H1 (cell line): ENCODE measurements at regions not wholly inside any gene's neighbourhood (a gene's known extent, or its start where the extent isn't known, plus 50 kb on each side); places are given as distances from the start of the nearest gene placed in this dataset.

Source experiments
- ASH2L ChIP-seq: fragments of 200-600, 300-600 bp; sonication (generic); IDR thresholded peaks from one replicate; pipeline ENCODE4 v1.7.1; 2017; ENCODE audit warnings: low read length
- SIX5 ChIP-seq: IDR thresholded peaks from 2 replicates; pipeline ENCODE4 v1.6.1; 2011; ENCODE audit warnings: mild to moderate bottlenecking, low read depth, low read length
- TF ChIP-seq, protein P1 (sequence below): fragments of 300-600 bp; sonication (generic); IDR thresholded peaks from 2 replicates; pipeline ENCODE4 v1.7.1; 2012; ENCODE audit warnings: low read length, moderate library complexity, mild to moderate bottlenecking, inconsistent platforms; ENCODE audit not compliant: insufficient replicate concordance
- TF ChIP-seq, protein P2 (sequence below): IDR thresholded peaks from 2 replicates; pipeline ENCODE4 v1.6.1; 2012; ENCODE audit warnings: inconsistent platforms

DNA sequence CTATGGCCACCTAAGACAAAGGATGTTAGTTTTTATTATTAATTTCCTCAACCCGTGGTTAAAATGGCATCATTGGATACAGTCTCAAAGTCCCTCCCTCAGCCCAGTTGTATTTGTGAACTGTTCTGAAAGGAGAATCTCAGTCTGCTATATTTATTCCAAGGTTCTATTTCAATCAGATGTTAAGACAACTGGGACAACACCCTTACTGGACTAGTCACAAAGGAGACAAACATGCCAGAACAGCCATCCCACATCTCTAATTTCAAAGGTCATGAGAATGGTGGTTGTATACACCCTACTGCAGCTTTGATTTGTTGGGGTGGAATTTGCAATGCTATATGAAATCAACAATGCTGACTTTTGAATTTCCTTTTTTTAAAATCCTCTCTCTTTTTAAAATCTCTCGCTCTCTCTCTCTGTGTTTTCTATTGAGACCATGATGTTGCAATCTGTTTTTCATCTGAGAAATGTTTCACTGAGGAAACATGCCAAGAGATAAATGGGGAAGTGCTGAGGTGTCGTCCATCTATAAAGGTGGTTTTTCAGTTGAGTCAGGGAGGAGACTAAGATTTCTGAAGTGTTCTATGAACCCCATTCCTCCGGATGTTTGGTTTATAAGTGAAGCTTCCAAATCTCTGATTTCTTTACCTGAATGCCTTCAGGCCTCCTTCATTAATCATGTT lies 201.5 kb upstream of the GATB start (continued):
- TF ChIP-seq, protein P1, sequence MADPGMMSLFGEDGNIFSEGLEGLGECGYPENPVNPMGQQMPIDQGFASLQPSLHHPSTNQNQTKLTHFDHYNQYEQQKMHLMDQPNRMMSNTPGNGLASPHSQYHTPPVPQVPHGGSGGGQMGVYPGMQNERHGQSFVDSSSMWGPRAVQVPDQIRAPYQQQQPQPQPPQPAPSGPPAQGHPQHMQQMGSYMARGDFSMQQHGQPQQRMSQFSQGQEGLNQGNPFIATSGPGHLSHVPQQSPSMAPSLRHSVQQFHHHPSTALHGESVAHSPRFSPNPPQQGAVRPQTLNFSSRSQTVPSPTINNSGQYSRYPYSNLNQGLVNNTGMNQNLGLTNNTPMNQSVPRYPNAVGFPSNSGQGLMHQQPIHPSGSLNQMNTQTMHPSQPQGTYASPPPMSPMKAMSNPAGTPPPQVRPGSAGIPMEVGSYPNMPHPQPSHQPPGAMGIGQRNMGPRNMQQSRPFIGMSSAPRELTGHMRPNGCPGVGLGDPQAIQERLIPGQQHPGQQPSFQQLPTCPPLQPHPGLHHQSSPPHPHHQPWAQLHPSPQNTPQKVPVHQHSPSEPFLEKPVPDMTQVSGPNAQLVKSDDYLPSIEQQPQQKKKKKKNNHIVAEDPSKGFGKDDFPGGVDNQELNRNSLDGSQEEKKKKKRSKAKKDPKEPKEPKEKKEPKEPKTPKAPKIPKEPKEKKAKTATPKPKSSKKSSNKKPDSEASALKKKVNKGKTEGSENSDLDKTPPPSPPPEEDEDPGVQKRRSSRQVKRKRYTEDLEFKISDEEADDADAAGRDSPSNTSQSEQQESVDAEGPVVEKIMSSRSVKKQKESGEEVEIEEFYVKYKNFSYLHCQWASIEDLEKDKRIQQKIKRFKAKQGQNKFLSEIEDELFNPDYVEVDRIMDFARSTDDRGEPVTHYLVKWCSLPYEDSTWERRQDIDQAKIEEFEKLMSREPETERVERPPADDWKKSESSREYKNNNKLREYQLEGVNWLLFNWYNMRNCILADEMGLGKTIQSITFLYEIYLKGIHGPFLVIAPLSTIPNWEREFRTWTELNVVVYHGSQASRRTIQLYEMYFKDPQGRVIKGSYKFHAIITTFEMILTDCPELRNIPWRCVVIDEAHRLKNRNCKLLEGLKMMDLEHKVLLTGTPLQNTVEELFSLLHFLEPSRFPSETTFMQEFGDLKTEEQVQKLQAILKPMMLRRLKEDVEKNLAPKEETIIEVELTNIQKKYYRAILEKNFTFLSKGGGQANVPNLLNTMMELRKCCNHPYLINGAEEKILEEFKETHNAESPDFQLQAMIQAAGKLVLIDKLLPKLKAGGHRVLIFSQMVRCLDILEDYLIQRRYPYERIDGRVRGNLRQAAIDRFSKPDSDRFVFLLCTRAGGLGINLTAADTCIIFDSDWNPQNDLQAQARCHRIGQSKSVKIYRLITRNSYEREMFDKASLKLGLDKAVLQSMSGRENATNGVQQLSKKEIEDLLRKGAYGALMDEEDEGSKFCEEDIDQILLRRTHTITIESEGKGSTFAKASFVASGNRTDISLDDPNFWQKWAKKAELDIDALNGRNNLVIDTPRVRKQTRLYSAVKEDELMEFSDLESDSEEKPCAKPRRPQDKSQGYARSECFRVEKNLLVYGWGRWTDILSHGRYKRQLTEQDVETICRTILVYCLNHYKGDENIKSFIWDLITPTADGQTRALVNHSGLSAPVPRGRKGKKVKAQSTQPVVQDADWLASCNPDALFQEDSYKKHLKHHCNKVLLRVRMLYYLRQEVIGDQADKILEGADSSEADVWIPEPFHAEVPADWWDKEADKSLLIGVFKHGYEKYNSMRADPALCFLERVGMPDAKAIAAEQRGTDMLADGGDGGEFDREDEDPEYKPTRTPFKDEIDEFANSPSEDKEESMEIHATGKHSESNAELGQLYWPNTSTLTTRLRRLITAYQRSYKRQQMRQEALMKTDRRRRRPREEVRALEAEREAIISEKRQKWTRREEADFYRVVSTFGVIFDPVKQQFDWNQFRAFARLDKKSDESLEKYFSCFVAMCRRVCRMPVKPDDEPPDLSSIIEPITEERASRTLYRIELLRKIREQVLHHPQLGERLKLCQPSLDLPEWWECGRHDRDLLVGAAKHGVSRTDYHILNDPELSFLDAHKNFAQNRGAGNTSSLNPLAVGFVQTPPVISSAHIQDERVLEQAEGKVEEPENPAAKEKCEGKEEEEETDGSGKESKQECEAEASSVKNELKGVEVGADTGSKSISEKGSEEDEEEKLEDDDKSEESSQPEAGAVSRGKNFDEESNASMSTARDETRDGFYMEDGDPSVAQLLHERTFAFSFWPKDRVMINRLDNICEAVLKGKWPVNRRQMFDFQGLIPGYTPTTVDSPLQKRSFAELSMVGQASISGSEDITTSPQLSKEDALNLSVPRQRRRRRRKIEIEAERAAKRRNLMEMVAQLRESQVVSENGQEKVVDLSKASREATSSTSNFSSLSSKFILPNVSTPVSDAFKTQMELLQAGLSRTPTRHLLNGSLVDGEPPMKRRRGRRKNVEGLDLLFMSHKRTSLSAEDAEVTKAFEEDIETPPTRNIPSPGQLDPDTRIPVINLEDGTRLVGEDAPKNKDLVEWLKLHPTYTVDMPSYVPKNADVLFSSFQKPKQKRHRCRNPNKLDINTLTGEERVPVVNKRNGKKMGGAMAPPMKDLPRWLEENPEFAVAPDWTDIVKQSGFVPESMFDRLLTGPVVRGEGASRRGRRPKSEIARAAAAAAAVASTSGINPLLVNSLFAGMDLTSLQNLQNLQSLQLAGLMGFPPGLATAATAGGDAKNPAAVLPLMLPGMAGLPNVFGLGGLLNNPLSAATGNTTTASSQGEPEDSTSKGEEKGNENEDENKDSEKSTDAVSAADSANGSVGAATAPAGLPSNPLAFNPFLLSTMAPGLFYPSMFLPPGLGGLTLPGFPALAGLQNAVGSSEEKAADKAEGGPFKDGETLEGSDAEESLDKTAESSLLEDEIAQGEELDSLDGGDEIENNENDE = no peak
- TF ChIP-seq SIX5 (no peak), ASH2L (no peak)
- TF ChIP-seq, protein P2, sequence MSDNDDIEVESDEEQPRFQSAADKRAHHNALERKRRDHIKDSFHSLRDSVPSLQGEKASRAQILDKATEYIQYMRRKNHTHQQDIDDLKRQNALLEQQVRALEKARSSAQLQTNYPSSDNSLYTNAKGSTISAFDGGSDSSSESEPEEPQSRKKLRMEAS = no peak
